Activated T-cell treated with anti-CD3 and anti-CD28 coated beads, Interleukin-2, amount 50 U/mL, for 4 hours (primary cell): ENCODE measurements at regions not wholly inside any gene's neighbourhood (a gene's known extent, or its start where the extent isn't known, plus 50 kb on each side); places are given as distances from the start of the nearest gene placed in this dataset.
"Not testable (repeated sequence)": the region's sequence is repeated elsewhere in the genome, so short reads cannot be mapped to it uniquely, and the experiment has no call there.

ENCODE experiments used
- ATAC-seq, 2 donors: fragments of 200-7000 bp; cut with Tn5 transposase; one replicate each; pipeline ENCODE4 v1.10.0; 2021
- DNase-seq: peaks from one replicate; pipeline ENCODE4 v3.0.0-alpha.2; 2020
- H3K27me3 Mint-ChIP-seq: one replicate; pipeline ENCODE4 v1.8.0; 2021; ENCODE audit warnings: low read depth, mixed read lengths
- H3K36me3 Mint-ChIP-seq: one replicate; pipeline ENCODE4 v1.8.0; 2022; ENCODE audit warnings: mixed read lengths; ENCODE audit not compliant: insufficient read depth
- H3K4me1 Mint-ChIP-seq: one replicate; pipeline ENCODE4 v1.8.0; 2021; ENCODE audit warnings: low read depth, mixed read lengths
- H3K4me3 Mint-ChIP-seq: one replicate; pipeline ENCODE4 v1.8.0; 2021; ENCODE audit warnings: mild to moderate bottlenecking, moderate library complexity, mixed read lengths
- H3K9me3 Mint-ChIP-seq: one replicate; pipeline ENCODE4 v1.8.0; 2021; ENCODE audit warnings: mixed read lengths

DNA sequence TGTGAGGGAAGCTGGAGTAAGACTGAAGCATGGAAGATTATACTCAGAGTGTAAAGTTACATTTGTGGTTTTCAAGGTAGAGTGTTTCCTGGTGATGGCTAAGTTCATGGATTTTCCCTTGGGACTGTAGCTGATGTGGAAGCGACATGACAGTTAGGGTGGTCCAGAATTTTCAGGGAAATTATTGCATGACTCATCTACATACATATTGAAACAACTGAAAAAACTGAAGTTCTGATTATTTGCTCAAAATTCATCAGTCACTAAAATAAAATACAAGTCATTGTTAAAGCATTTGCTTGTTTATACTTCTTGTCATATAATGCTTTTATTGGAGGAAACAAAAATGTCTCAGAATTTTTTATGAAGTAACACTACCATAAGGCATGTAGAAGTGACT is 700.0 kb downstream of the RFPL4B start:
- no peak for ATAC-seq
- Mint-ChIP-seq H3K27me3 (no peaks in the 10 kb centered on the region), H3K4me1 (no peaks in the 10 kb centered on the region), H3K4me3 (no peak overlapping the region), H3K9me3 (peaks cover 3% of the 10 kb centered on the region), H3K36me3 (no peaks in the 10 kb centered on the region)
- DNase-seq, result no peak

DNA sequence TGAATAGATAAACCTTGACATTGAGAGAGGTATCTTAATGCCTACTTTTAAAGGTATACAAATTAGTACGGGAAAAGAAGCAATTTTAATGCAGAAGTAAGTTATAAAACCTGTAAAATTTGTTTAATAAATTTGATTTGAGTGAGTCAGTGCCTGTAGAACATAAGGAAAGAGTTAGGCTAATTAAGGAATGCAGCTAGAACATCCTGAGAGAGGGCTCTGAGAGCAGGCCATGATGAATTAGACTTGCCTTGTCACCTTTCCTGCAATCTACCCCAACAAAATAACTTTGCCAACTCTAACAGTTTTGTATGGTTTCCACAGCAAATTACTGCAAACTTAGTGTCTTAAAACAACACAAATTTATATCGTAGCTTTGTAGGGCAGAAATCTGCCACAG is 700.8 kb downstream of the RFPL4B start:
- DNase-seq (no peak), ATAC-seq (no peak)
- H3K4me1 Mint-ChIP-seq, result no peaks in the 10 kb centered on the region
- H3K27me3 Mint-ChIP-seq, result no peaks in the 10 kb centered on the region
- H3K9me3 Mint-ChIP-seq, result peaks cover 3% of the 10 kb centered on the region
- H3K4me3 Mint-ChIP-seq, result no peak overlapping the region
- H3K36me3 Mint-ChIP-seq, result no peaks in the 10 kb centered on the region

- DNase-seq, result no peak
- no peaks in the 10 kb centered on the region for H3K27me3 Mint-ChIP-seq
- ATAC-seq, result no peak
- H3K4me1 Mint-ChIP-seq, result no peaks in the 10 kb centered on the region
- H3K9me3 Mint-ChIP-seq, result peaks cover 3% of the 10 kb centered on the region
- no peak overlapping the region for H3K4me3 Mint-ChIP-seq
- no peaks in the 10 kb centered on the region for H3K36me3 Mint-ChIP-seq
Observed at GRCh38 chr6:113048741-113049140, 701.6 kb downstream of the RFPL4B start.

DNA sequence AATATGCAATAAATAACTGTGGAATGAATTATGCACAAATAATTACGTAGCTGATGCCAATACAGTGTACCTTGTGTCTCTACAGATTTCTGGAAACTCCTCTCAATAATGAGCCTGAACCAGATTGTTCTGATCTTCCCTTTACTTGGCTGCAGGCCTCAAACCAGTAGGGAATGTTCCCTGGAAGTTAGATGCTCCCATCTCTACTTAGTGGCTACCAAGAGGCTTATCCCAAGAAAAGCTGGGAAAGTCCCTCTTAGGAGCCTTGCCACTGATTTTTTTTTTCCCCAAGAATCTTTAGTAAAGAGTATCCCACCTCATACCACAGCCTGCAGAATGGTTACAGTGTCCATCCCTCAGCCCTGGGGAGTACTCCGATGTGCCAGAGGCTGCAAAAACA is 702.1 kb downstream of the RFPL4B start:
- no peak for DNase-seq
- ATAC-seq, result no peak
- no peaks in the 10 kb centered on the region for H3K27me3 Mint-ChIP-seq
- peaks cover 3% of the 10 kb centered on the region for H3K9me3 Mint-ChIP-seq
- H3K4me3 Mint-ChIP-seq, result no peak overlapping the region
- H3K36me3 Mint-ChIP-seq, result no peaks in the 10 kb centered on the region
- H3K4me1 Mint-ChIP-seq, result no peaks in the 10 kb centered on the region

DNA sequence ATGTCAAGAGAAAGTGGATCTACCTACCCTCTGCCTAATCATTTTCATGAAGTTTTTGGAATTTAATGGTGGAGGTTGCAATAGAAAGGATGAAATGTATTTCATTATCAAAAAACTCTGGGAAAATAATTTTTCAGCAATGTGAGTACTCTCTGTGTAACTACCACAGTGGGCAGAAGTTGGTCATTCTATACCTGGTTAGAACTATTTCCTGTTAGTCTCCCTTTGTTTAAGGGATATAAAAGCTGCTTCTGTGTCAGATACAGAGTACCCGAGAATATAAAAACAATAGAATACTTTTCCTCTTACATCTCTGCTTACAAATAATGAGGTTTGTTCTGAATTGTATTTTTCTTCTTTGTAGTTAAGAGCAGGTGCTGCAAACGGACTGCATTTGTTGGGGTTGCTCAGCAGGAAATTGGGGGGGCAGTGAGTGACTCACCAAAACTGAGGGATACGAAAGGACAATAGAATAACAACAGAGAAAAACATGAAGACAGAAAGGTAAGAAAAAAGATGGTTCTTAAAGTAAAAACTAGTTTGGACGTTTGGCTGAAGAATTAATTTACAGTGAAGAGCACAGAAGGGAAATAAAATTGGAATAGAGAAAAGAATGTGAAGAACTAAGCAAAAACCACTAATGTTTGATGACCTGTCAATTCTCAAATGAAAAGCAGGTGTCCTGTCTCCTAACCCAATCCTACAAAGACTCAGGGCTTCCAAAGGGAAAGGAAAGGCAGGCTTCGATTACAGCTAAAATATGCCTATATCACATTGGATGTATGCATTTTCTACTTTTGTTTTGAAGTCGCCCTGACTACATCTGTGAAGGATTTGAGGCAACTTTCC is 703.1 kb downstream of the RFPL4B start:
- Mint-ChIP-seq H3K36me3 (no peaks in the 10 kb centered on the region), H3K4me1 (no peaks in the 10 kb centered on the region), H3K4me3 (no peak overlapping the region), H3K9me3 (peaks cover 3% of the 10 kb centered on the region), H3K27me3 (no peaks in the 10 kb centered on the region)
- DNase-seq, result no peak
- ATAC-seq, result no peak

DNA sequence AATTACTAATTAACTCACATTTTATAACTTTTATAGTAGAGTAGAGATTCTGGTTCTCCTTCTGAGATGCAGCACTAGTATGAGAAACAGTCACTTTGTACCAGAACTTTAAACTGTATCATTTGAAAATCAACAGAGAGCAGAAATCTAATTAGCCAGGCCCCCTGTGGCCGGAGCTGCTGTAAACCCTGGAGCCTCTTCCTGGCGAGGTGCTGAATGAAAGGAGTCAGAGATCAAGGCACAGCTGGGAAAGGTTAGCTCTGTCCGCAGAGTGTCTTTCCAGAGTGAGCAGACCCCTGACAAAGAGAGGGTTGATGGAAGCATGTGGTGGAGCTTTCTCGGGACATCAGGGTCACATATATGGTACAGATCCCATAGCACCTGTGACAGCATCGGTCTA is 703.8 kb downstream of the RFPL4B start:
- Mint-ChIP-seq H3K36me3 (no peaks in the 10 kb centered on the region), H3K27me3 (no peaks in the 10 kb centered on the region), H3K9me3 (peaks cover 6% of the 10 kb centered on the region), H3K4me3 (no peak overlapping the region), H3K4me1 (no peaks in the 10 kb centered on the region)
- ATAC-seq (no peak), DNase-seq (no peak)

DNA sequence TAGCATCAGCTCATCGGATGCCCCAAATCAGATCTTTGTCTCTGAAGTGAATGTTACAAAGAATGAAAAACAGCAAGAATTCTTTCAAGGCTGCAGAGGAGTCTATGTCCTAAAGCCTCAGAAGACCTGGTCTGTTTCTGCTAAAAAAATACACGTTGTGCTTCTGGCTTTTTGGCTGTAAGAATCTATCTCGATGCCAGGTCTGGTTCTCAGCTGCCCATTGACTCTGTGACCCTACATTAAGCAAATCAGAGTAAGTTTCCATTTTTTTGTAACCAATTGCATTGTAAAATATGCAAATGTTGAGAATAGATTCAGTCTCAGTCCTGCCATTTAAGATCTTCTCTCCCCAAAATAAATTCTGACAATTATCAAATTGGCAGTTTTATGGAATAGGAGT is 705.4 kb downstream of the RFPL4B start:
- peaks cover 9% of the 10 kb centered on the region for H3K9me3 Mint-ChIP-seq
- no peaks in the 10 kb centered on the region for H3K4me1 Mint-ChIP-seq
- no peak for ATAC-seq
- no peaks in the 10 kb centered on the region for H3K27me3 Mint-ChIP-seq
- H3K36me3 Mint-ChIP-seq, result no peaks in the 10 kb centered on the region
- no peak for DNase-seq
- no peak overlapping the region for H3K4me3 Mint-ChIP-seq

- no peak overlapping the region for H3K4me3 Mint-ChIP-seq
- H3K9me3 Mint-ChIP-seq, result peaks cover 9% of the 10 kb centered on the region
- no peaks in the 10 kb centered on the region for H3K36me3 Mint-ChIP-seq
- ATAC-seq (no peak), DNase-seq (no peak)
- H3K4me1 Mint-ChIP-seq, result no peaks in the 10 kb centered on the region
- H3K27me3 Mint-ChIP-seq, result no peaks in the 10 kb centered on the region
Observed at GRCh38 chr6:113055061-113055460, 707.9 kb downstream of the RFPL4B start.

DNA sequence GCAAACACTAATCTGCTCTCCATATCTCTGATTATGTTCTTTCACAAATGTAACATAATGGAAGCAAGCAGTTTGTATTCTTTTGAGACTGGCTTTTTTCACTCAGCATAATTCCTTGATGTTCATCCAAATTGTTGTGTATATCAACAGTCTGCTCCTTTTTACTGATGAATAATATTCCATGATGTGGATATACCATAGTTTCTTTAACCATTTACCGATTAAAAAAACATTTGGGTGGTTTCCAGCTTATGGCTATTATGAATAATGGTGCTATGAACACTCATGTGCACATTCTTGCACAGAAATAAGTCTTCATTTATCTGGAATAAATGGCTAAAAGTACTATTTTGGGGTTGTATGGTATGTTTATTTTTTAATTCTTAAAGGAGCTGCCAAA is 708.9 kb downstream of the RFPL4B start:
- H3K4me1 Mint-ChIP-seq, result no peaks in the 10 kb centered on the region
- DNase-seq (no peak), ATAC-seq (no peak)
- no peaks in the 10 kb centered on the region for H3K27me3 Mint-ChIP-seq
- no peaks in the 10 kb centered on the region for H3K36me3 Mint-ChIP-seq
- no peak overlapping the region for H3K4me3 Mint-ChIP-seq
- peaks cover 7% of the 10 kb centered on the region for H3K9me3 Mint-ChIP-seq

DNA sequence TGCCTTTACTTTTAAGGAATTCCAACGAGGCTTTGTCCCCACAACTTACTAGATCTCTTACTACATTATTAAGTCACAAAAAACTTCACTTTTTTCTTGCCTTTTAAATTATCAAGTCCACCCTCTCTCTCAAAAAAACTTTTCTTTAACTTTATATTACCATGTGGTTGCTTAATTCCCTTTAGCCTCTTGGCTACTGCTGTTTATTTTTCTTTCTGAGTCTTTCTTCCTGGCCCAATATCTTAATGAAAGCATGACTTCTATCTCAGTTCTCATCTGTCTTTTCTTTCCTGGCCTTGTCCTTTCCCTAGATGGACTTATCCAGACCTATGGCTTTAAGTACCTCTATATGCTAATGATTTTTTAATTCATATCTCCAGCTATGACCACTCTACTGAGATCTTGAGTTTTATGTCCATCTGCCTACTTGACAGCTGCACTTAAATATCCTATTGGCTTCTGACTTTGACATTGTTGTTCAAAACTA is 710.5 kb downstream of the RFPL4B start:
- Mint-ChIP-seq H3K4me1 (no peaks in the 10 kb centered on the region), H3K27me3 (no peaks in the 10 kb centered on the region), H3K4me3 (no peak overlapping the region), H3K9me3 (peaks cover 6% of the 10 kb centered on the region), H3K36me3 (no peaks in the 10 kb centered on the region)
- DNase-seq (no peak), ATAC-seq (no peak)

DNA sequence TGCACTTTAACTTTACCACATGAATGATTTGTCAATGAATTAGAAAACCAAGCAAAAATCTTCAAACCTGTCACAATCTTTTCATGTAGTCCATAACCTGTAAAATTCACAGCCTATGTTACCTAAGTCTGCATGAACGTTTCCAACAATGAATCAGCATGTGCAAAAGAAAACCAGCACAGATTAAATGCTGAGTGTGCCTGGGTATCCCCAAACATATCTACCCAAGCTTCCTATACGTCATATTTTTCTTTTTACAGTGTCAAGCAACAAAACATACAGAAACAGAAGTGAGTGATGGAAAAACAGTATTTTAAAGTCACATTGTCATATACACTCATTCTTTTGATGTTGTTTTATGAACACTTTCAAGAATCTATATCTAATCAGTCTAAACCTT is 713.5 kb downstream of the RFPL4B start:
- peaks cover 9% of the 10 kb centered on the region for H3K9me3 Mint-ChIP-seq
- no peak for ATAC-seq
- no peak for DNase-seq
- H3K4me3 Mint-ChIP-seq, result no peak overlapping the region
- H3K4me1 Mint-ChIP-seq, result no peaks in the 10 kb centered on the region
- H3K27me3 Mint-ChIP-seq, result no peaks in the 10 kb centered on the region
- no peaks in the 10 kb centered on the region for H3K36me3 Mint-ChIP-seq

GRCh38 chr6:113065611-113066010 is 718.5 kb downstream of the RFPL4B start:
- H3K36me3 Mint-ChIP-seq, result no peaks in the 10 kb centered on the region
- H3K27me3 Mint-ChIP-seq, result no peaks in the 10 kb centered on the region
- DNase-seq (no peak), ATAC-seq (no peak)
- H3K4me1 Mint-ChIP-seq, result no peaks in the 10 kb centered on the region
- H3K4me3 Mint-ChIP-seq, result no peak overlapping the region
- H3K9me3 Mint-ChIP-seq, result peaks cover 3% of the 10 kb centered on the region

DNA sequence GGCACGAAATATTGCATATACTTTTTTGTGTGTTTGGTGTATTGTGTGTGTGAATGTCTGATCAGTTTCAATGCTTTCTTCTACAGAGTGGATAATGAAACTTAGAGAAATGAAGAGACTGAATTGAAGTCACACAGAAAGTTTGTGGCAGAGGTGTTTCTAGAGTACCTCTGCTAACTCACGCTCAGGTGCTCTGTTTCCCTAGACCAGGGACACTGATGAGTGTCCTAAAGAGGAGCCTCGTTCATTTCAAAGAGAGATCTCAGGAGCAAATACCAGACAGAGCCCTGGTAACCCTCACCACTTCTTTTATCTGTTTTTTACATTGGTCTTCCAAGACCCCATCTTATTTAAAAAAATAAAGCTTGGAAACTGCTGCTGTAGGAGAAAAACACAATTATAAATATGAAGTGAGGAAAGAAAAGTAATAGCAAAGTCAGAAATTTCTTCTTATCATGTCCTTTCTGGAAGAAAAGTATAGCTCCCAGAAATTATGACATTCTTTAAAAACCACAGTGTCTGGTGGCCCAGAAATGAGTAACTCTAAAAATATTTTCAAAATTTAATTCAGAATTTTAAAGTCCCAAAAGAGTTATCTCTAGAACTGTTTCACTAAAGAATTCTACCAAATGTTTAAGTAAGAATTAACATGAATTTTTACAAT is 720.6 kb downstream of the RFPL4B start:
- Mint-ChIP-seq H3K27me3 (no peaks in the 10 kb centered on the region), H3K4me3 (no peak overlapping the region)

DNA sequence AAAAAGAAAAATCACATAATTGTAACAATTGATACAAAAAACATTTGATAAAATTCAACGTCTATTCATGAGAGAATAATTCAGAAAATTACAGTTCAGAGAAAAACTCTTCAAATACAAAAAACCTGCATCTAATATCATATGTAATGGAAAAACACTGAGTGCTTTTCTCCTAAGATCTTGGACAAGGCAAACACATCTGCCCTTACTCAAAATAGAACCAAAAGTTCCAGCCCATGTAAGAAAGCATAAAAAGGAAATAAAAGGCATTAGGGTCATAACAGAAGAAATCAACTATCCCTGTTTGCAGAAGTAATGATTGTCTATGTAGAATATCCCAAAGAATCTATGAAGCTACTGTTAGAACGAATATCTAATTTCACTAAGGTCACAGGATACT is 721.4 kb downstream of the RFPL4B start:
- H3K36me3 Mint-ChIP-seq, result no peaks in the 10 kb centered on the region
- H3K27me3 Mint-ChIP-seq, result no peaks in the 10 kb centered on the region
- H3K4me1 Mint-ChIP-seq, result no peaks in the 10 kb centered on the region
- DNase-seq, result no peak
- no peak for ATAC-seq
- no peak overlapping the region for H3K4me3 Mint-ChIP-seq
- peaks cover 3% of the 10 kb centered on the region for H3K9me3 Mint-ChIP-seq

More for the DNA sequence above, 720.6 kb downstream of the RFPL4B start:
- Mint-ChIP-seq H3K9me3 (peaks cover 3% of the 10 kb centered on the region), H3K4me1 (no peaks in the 10 kb centered on the region), H3K36me3 (no peaks in the 10 kb centered on the region)
- DNase-seq (no peak), ATAC-seq (no peak)

- DNase-seq, H3K36me3 Mint-ChIP-seq, ATAC-seq, H3K27me3 Mint-ChIP-seq, H3K4me3 Mint-ChIP-seq, H3K9me3 Mint-ChIP-seq, H3K4me1 Mint-ChIP-seq: not testable (repeated sequence)
Observed at GRCh38 chr6:113070681-113071080, 723.6 kb downstream of the RFPL4B start.
